Right atrium auricular region (tissue), 2 donors: ENCODE measurements at regions not wholly inside any gene's neighbourhood (a gene's known extent, or its start where the extent isn't known, plus 50 kb on each side); places are given as distances from the start of the nearest gene placed in this dataset.

Source experiments
- DNase-seq: peaks from one replicate; pipeline ENCODE4 v3.0.0-alpha.2; 2019; ENCODE audit warnings: low spot score
- H3K27ac ChIP-seq, 2 donors: fragments of 200-600 bp; sonication (generic); 1 replicate in 1 of 2; 2 replicates in 1 of 2; pipeline ENCODE4 v1.5.1; 2016 to 2019
- H3K27me3 ChIP-seq, 2 donors: fragments of 200-600 bp; sonication (generic); one replicate each; pipeline versions ENCODE4 v1.5.1 to v1.6.0; 2017 to 2019
- H3K36me3 ChIP-seq: fragments of 200-600 bp; sonication (generic); one replicate; pipeline ENCODE4 v1.5.1; 2016
- H3K4me1 ChIP-seq, 2 donors: fragments of 200-600 bp; sonication (generic); one replicate each; pipeline versions ENCODE4 v1.5.1 to v1.6.0; 2017 to 2019
- H3K4me3 ChIP-seq, 2 donors: fragments of 200-600 bp; sonication (generic); 1 replicate in 1 of 2; 2 replicates in 1 of 2; pipeline ENCODE4 v1.5.1; 2017 to 2019; ENCODE audit warnings: mild to moderate bottlenecking in 1 of 2, moderate library complexity in 1 of 2
- H3K9me3 ChIP-seq, 2 donors: fragments of 200-600 bp; sonication (generic); one replicate each; pipeline ENCODE4 v1.5.1; 2019
- CTCF ChIP-seq, 2 donors: fragments of 200-600 bp; sonication (generic); IDR thresholded peaks; one replicate each; pipeline ENCODE4 v1.5.1; 2019; ENCODE audit warnings: antibody characterized with exemption in 2 of 2

- no peak for DNase-seq
- TF ChIP-seq CTCF (IDR thresholded peaks at IDR 0.05), result no peak
- no peaks in the 10 kb centered on the region for H3K9me3 ChIP-seq
- H3K4me1 ChIP-seq, result peaks cover 0 to 61% of the 10 kb centered on the region in 2 donors
- H3K27ac ChIP-seq, result no peak overlapping the region
- H3K27me3 ChIP-seq, result no peaks in the 10 kb centered on the region
- H3K4me3 ChIP-seq, result no peak overlapping the region
- no peaks in the 10 kb centered on the region for H3K36me3 ChIP-seq
Observed at GRCh38 chr6:167680605-167681149, 146.0 kb upstream of the AFDN start.

- Histone ChIP-seq H3K36me3 (no peaks in the 10 kb centered on the region), H3K4me3 (no peak overlapping the region), H3K27ac (peak overlapping the region; percentile 65 to 86), H3K27me3 (no peaks in the 10 kb centered on the region), H3K4me1 (peaks cover 0 to 47% of the 10 kb centered on the region in 2 donors), H3K9me3 (no peaks in the 10 kb centered on the region)
- TF ChIP-seq CTCF (IDR thresholded peaks at IDR 0.05), result no peak
- DNase-seq, result no peak
Observed at GRCh38 chr6:167682125-167682524, 144.6 kb upstream of the AFDN start.

DNA sequence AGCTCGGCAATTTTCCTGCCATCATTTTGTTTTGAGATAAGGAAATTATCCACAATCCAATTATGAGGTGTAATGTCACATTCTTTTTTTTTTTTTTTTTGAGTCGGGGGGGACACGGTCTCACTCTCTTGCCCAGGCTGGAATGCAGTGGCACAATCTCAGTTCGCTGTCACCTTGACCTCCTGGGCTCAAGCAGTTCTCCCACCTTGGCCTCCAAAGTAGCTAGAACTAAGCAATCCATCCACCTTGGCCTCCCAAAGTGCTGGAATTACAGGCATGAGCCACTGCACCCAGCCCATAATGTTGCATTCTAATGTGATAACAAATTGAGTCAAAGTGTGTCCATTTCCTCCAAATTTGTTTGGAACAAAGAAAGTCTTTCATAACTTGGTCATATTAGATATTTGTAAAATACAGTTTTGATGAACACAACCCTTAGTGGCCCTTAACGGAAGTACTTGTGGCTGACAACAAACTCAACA is 144.1 kb upstream of the AFDN start:
- Histone ChIP-seq H3K36me3 (no peaks in the 10 kb centered on the region), H3K9me3 (no peaks in the 10 kb centered on the region), H3K4me3 (no peak overlapping the region), H3K27me3 (no peaks in the 10 kb centered on the region), H3K27ac (peak overlapping the region; percentile 65 to 86), H3K4me1 (peaks cover 0 to 42% of the 10 kb centered on the region in 2 donors)
- no peak for DNase-seq
- no peak for TF ChIP-seq CTCF (IDR thresholded peaks at IDR 0.05)

GRCh38 chr6:167683028-167683862 is 143.5 kb upstream of the AFDN start:
- peaks cover 0 to 36% of the 10 kb centered on the region in 2 donors for H3K4me1 ChIP-seq
- no peak overlapping the region for H3K4me3 ChIP-seq
- H3K27ac ChIP-seq, result peak overlapping the region; percentile 65 to 86
- TF ChIP-seq CTCF (IDR thresholded peaks at IDR 0.05), result no peak
- no peaks in the 10 kb centered on the region for H3K36me3 ChIP-seq
- peak; percentile 86 for DNase-seq
- H3K27me3 ChIP-seq, result no peaks in the 10 kb centered on the region
- no peaks in the 10 kb centered on the region for H3K9me3 ChIP-seq

DNA sequence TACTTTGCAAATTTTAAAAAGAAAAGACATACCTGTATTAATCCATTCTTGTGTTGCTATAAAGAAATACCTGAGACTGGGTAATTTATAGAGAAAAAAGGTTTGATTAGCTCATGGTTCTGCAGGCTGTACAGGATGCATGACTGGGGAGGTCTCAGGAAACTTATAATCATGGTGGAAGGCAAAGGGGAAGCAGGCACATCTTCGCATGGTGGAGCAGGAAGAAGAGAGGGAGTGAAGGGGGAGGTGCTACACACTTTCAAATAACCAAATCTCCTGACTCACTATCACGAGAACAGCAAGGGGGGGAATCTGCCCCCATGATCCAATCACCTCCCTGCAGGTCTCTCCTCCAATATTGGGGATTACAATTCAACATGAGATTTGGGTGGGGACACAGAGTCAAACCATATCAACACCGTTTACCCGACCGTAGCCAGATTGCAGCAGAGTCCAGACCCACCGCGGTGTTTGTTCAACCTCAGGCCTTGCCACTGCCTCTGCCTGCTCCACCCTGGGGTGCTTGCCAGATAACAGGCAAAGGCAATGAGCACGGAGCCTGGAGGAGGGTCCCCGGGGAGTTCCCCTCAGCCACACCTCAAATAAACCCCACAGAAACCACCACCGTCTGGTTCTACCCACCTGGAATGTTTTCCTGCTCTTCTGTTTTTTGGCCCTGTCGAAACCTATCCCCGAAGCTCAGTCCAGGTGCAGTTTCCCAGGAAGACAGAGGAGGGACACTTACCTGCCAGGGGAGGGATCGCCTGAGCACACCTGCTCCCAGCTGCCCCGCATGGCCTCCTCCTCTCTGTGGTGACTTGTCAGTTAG is 142.2 kb upstream of the AFDN start:
- Histone ChIP-seq H3K4me1 (peaks cover 0 to 29% of the 10 kb centered on the region in 2 donors), H3K4me3 (no peak overlapping the region), H3K9me3 (no peaks in the 10 kb centered on the region), H3K36me3 (no peaks in the 10 kb centered on the region), H3K27me3 (no peaks in the 10 kb centered on the region), H3K27ac (no peak overlapping the region)
- no peak for DNase-seq
- TF ChIP-seq CTCF (IDR thresholded peaks at IDR 0.05), result no peak
